Stimulated activated memory B cell treated with anti-CD40 and anti-IgM and Interleukin-4, amounts not matched to agents 10 μg/mL and 1 μg/mL and 100 μg/mL, for 72 hours (primary cell): ENCODE measurements at regions not wholly inside any gene's neighbourhood (a gene's known extent, or its start where the extent isn't known, plus 50 kb on each side); places are given as distances from the start of the nearest gene placed in this dataset.

Source experiments
- ATAC-seq: fragments of 150-1000 bp; cut with Tn5 transposase; 2 replicates; pipeline ENCODE4 v1.10.0; 2021
- H3K27ac Mint-ChIP-seq: one replicate; pipeline ENCODE4 v1.8.0; 2022; ENCODE audit warnings: mild to moderate bottlenecking, mixed read lengths
- H3K27me3 Mint-ChIP-seq: one replicate; pipeline ENCODE4 v1.8.0; 2022; ENCODE audit warnings: mixed read lengths
- H3K36me3 Mint-ChIP-seq: one replicate; pipeline ENCODE4 v1.8.0; 2022; ENCODE audit warnings: mixed read lengths
- H3K4me1 Mint-ChIP-seq: one replicate; pipeline ENCODE4 v1.8.0; 2022; ENCODE audit warnings: mixed read lengths
- H3K4me3 Mint-ChIP-seq: one replicate; pipeline ENCODE4 v1.8.0; 2022; ENCODE audit warnings: mild to moderate bottlenecking, moderate library complexity, mixed read lengths
- H3K9me3 Mint-ChIP-seq: one replicate; pipeline ENCODE4 v1.8.0; 2022; ENCODE audit warnings: mixed read lengths

DNA sequence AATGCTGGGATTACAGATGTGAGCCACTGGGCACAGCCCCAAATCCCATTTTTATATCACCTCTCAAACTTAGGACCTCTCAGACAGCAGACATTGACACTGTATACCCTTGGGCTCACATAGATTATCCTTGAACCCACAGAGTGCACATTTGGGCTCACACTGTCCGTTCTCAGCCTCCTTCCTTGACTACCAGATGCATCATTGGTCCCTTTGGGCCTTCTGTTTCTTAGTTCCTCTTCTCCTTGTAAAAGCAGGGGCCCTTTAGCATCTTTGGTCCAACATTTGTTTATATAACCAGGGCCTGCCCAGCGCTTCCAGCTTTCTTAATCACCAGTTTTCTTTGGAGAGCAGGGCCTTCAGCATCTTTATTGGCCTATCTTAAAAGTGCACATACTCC, 126.2 kb downstream of the SEC61B start:
- no peaks in the 10 kb centered on the region for H3K9me3 Mint-ChIP-seq
- H3K36me3 Mint-ChIP-seq = no peaks in the 10 kb centered on the region
- no peaks in the 10 kb centered on the region for H3K27me3 Mint-ChIP-seq

GRCh38 chr9:99349870-99350269, 127.8 kb downstream of the SEC61B start:
- Mint-ChIP-seq H3K36me3 (no peaks in the 10 kb centered on the region), H3K27me3 (no peaks in the 10 kb centered on the region)

More for the DNA sequence above, 126.2 kb downstream of the SEC61B start:
- H3K4me3 Mint-ChIP-seq = no peak overlapping the region
- no peak for ATAC-seq
- peaks cover 6% of the 10 kb centered on the region for H3K4me1 Mint-ChIP-seq
- no peak overlapping the region for H3K27ac Mint-ChIP-seq

DNA sequence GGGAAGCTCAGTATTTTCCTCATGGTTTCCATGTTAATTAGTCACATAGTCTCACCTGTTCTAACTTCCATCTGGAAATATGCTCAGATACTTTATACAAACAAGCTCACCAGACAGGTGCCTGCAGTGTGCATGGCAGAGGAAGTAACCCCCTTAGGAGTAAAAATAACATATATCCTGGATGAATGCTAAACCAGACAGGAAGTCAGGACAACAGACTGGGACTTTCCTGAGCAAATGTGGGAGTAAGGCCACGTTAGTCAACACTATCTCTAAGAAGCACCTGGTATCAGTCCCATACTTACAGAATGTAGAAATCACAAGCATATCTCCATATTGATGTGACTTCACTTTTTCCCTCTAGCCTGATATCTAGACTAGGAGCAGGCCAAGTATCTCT, 128.4 kb downstream of the SEC61B start:
- no peaks in the 10 kb centered on the region for H3K27me3 Mint-ChIP-seq
- no peak for ATAC-seq

More at GRCh38 chr9:99349870-99350269, 127.8 kb downstream of the SEC61B start:
- Mint-ChIP-seq H3K27ac (no peak overlapping the region), H3K4me3 (no peak overlapping the region), H3K4me1 (peaks cover 6% of the 10 kb centered on the region), H3K9me3 (no peaks in the 10 kb centered on the region)
- ATAC-seq = no peak

GRCh38 chr9:99351647-99352046, 129.6 kb downstream of the SEC61B start:
- Mint-ChIP-seq H3K27ac (no peak overlapping the region), H3K4me3 (no peak overlapping the region), H3K4me1 (peaks cover 6% of the 10 kb centered on the region), H3K9me3 (no peaks in the 10 kb centered on the region), H3K36me3 (no peaks in the 10 kb centered on the region), H3K27me3 (no peaks in the 10 kb centered on the region)
- ATAC-seq = no peak

More for the DNA sequence above, 128.4 kb downstream of the SEC61B start:
- H3K27ac Mint-ChIP-seq = no peak overlapping the region
- H3K36me3 Mint-ChIP-seq = no peaks in the 10 kb centered on the region
- H3K4me3 Mint-ChIP-seq = no peak overlapping the region
- no peaks in the 10 kb centered on the region for H3K9me3 Mint-ChIP-seq
- peaks cover 6% of the 10 kb centered on the region for H3K4me1 Mint-ChIP-seq

DNA sequence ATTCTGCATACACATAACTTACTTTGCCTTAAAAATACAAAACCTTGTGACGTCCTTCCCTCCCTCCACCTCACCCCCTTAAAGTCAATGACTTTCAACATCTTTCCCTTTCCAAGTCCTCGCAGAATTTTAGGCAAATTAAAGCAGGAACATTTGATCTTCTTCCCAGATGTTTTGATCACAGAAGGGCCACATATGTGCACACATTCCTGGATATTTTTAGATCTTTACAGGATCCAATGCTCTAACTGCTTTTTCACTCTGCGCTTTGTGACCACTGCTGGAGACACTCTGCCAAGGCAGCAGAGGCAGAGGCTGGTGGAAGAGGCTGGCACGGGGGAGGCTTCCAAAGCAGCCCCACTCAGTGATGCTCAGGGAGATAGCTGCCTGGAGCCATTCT, 130.7 kb downstream of the SEC61B start:
- H3K36me3 Mint-ChIP-seq = no peaks in the 10 kb centered on the region
- no peak overlapping the region for H3K27ac Mint-ChIP-seq
- peaks cover 6% of the 10 kb centered on the region for H3K4me1 Mint-ChIP-seq
- H3K27me3 Mint-ChIP-seq = no peaks in the 10 kb centered on the region
- no peaks in the 10 kb centered on the region for H3K9me3 Mint-ChIP-seq
- ATAC-seq = no peak
- no peak overlapping the region for H3K4me3 Mint-ChIP-seq

- Mint-ChIP-seq H3K27me3 (peaks cover 4% of the 10 kb centered on the region), H3K9me3 (no peaks in the 10 kb centered on the region), H3K4me1 (peaks cover 1% of the 10 kb centered on the region), H3K4me3 (no peak overlapping the region), H3K36me3 (no peaks in the 10 kb centered on the region), H3K27ac (no peak overlapping the region)
- no peak for ATAC-seq
Measured at GRCh38 chr9:99353408-99353807, 131.3 kb downstream of the SEC61B start.

DNA sequence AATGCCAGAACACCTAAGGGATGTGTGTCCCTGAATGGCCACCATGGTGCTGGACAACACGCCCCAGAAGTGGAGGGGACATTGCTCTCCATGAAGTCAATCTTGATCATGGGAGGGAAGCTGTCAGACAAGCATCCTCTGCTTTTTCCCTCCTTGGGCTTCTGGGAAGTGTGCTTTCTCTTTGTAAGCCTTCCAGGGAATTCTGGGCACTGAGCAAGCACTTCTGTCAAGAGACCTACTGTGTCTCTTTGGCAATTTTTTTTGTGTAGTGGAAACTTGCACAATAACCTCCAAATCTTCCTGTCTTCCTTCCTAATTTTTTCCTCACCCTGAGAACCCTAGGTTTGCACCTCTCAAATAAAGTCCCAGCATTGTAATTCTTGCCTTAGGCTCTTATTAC, 132.0 kb downstream of the SEC61B start:
- H3K27ac Mint-ChIP-seq = no peak overlapping the region
- no peaks in the 10 kb centered on the region for H3K9me3 Mint-ChIP-seq
- no peak overlapping the region for H3K4me3 Mint-ChIP-seq
- H3K27me3 Mint-ChIP-seq = peaks cover 11% of the 10 kb centered on the region
- H3K4me1 Mint-ChIP-seq = no peaks in the 10 kb centered on the region
- no peaks in the 10 kb centered on the region for H3K36me3 Mint-ChIP-seq
- no peak for ATAC-seq

GRCh38 chr9:99356512-99356971, 134.5 kb downstream of the SEC61B start:
- Mint-ChIP-seq H3K27me3 (peaks cover 29% of the 10 kb centered on the region), H3K4me3 (no peak overlapping the region), H3K36me3 (no peaks in the 10 kb centered on the region), H3K27ac (no peak overlapping the region), H3K4me1 (peaks cover 7% of the 10 kb centered on the region), H3K9me3 (no peaks in the 10 kb centered on the region)
- ATAC-seq = peak; percentile 21

GRCh38 chr9:99357575-99357974, 135.5 kb downstream of the SEC61B start:
- no peak overlapping the region for H3K27ac Mint-ChIP-seq
- H3K9me3 Mint-ChIP-seq = no peaks in the 10 kb centered on the region
- no peak overlapping the region for H3K4me3 Mint-ChIP-seq
- peaks cover 34% of the 10 kb centered on the region for H3K27me3 Mint-ChIP-seq
- H3K36me3 Mint-ChIP-seq = no peaks in the 10 kb centered on the region
- peak; percentile 42 for ATAC-seq
- peaks cover 15% of the 10 kb centered on the region for H3K4me1 Mint-ChIP-seq

DNA sequence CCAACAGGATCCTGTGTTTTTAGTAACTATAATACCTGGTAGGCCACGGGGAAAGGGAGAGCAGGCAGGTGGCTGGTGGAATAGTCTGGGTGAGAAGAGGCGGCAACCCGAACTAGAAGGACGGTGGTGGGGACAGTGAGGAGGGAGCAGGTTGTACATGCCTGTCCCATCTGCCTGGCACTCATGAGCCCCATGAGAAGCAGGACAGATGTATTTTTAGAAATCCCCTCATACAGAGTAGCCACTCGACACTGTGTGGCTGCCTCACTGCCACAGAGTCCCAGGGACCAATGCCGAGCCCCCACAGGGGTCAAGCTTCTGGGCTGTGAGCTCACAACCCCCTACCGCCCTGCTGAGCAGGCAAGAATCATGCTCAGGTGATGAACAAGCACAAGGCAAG, 136.6 kb downstream of the SEC61B start:
- Mint-ChIP-seq H3K4me3 (no peak overlapping the region), H3K27ac (no peak overlapping the region), H3K9me3 (no peaks in the 10 kb centered on the region), H3K27me3 (peaks cover 34% of the 10 kb centered on the region), H3K4me1 (peaks cover 20% of the 10 kb centered on the region), H3K36me3 (no peaks in the 10 kb centered on the region)
- no peak for ATAC-seq

GRCh38 chr9:99359336-99359735, 137.3 kb downstream of the SEC61B start:
- Mint-ChIP-seq H3K27ac (peak overlapping the region; percentile 2), H3K4me3 (no peak overlapping the region), H3K9me3 (no peaks in the 10 kb centered on the region), H3K36me3 (no peaks in the 10 kb centered on the region), H3K4me1 (peaks cover 20% of the 10 kb centered on the region), H3K27me3 (peaks cover 34% of the 10 kb centered on the region)
- no peak for ATAC-seq

DNA sequence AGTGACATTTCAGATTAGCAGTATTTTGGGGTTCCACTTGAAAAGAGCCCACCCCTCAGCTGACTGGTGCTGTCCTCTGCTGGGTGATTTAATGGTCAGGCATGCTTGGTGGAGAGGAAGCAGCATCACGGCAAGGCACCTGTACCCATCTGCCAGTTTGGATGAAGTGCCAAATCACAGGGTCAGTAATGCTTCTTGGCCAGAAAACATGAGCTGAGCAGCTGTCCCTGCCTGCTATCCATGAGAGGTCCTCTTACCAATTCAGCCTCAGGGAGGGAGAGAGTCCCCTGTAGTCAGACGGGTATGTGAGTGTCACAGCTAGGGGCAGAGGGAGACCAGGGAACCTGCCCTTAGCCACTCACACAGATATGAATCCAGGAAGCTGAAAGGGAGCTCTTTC, 137.9 kb downstream of the SEC61B start:
- Mint-ChIP-seq H3K27me3 (peaks cover 34% of the 10 kb centered on the region), H3K4me1 (peaks cover 20% of the 10 kb centered on the region)

GRCh38 chr9:99361817-99362216, 139.7 kb downstream of the SEC61B start:
- no peak for ATAC-seq
- H3K27ac Mint-ChIP-seq = peak overlapping the region; percentile 14
- peaks cover 26% of the 10 kb centered on the region for H3K4me1 Mint-ChIP-seq
- peaks cover 34% of the 10 kb centered on the region for H3K27me3 Mint-ChIP-seq
- H3K4me3 Mint-ChIP-seq = no peak overlapping the region
- H3K36me3 Mint-ChIP-seq = no peaks in the 10 kb centered on the region
- H3K9me3 Mint-ChIP-seq = no peaks in the 10 kb centered on the region

More for the DNA sequence above, 137.9 kb downstream of the SEC61B start:
- Mint-ChIP-seq H3K4me3 (no peak overlapping the region), H3K9me3 (no peaks in the 10 kb centered on the region), H3K36me3 (no peaks in the 10 kb centered on the region), H3K27ac (peak overlapping the region; percentile 2)
- no peak for ATAC-seq

- Mint-ChIP-seq H3K4me1 (peaks cover 31% of the 10 kb centered on the region), H3K4me3 (no peak overlapping the region), H3K36me3 (no peaks in the 10 kb centered on the region), H3K27ac (peak overlapping the region; percentile 14), H3K27me3 (peaks cover 34% of the 10 kb centered on the region), H3K9me3 (no peaks in the 10 kb centered on the region)
- ATAC-seq = no peak
Measured at GRCh38 chr9:99362321-99362720, 140.2 kb downstream of the SEC61B start.

DNA sequence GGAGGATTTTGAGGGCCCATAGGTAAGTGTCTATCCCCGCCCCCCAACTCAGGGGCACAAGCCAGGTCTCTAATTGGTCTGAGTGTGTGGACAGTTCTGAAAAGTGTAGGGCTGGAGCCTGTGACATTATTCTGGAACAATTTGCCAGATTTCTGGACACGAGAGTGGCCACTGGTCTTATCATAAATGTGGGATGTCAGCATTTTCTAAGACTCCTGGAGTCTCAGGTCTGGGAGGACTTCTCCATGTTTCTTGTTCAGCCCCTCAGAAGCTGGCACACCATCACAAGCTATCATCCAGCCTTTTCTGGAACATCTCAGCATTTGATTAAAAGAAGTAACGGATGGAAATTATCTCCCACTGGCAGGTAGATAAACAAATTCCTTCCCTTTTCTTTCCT, 141.4 kb downstream of the SEC61B start:
- Mint-ChIP-seq H3K36me3 (no peaks in the 10 kb centered on the region), H3K4me3 (no peak overlapping the region), H3K27me3 (peaks cover 29% of the 10 kb centered on the region), H3K27ac (no peak overlapping the region), H3K4me1 (peaks cover 39% of the 10 kb centered on the region), H3K9me3 (no peaks in the 10 kb centered on the region)
- no peak for ATAC-seq

- ATAC-seq = no peak
- H3K36me3 Mint-ChIP-seq = no peaks in the 10 kb centered on the region
- peaks cover 29% of the 10 kb centered on the region for H3K27me3 Mint-ChIP-seq
- peak overlapping the region; percentile 1 for H3K4me3 Mint-ChIP-seq
- peak overlapping the region; percentile 16 for H3K27ac Mint-ChIP-seq
- H3K4me1 Mint-ChIP-seq = peaks cover 57% of the 10 kb centered on the region
- no peaks in the 10 kb centered on the region for H3K9me3 Mint-ChIP-seq
Measured at GRCh38 chr9:99365233-99365980, 143.3 kb downstream of the SEC61B start.
